Type B pancreatic cell (in vitro differentiated cells): ENCODE measurements at regions not wholly inside any gene's neighbourhood (a gene's known extent, or its start where the extent isn't known, plus 50 kb on each side); places are given as distances from the start of the nearest gene placed in this dataset.

Source experiments
- DNase-seq: peaks from one replicate; pipeline ENCODE4 v3.0.0; 2021; ENCODE audit warnings: mixed read lengths; ENCODE audit not compliant: unreplicated experiment; ENCODE audit errors: extremely low spot score
- H3K27ac Mint-ChIP-seq: 2 replicates; pipeline ENCODE4 v1.8.0; 2021; ENCODE audit warnings: mild to moderate bottlenecking, mixed read lengths
- H3K27me3 Mint-ChIP-seq: 2 replicates; pipeline ENCODE4 v1.8.0; 2021; ENCODE audit warnings: mixed read lengths
- H3K36me3 Mint-ChIP-seq: 2 replicates; pipeline ENCODE4 v1.8.0; 2021; ENCODE audit warnings: mixed read lengths
- H3K4me1 Mint-ChIP-seq: one replicate; pipeline ENCODE4 v1.8.0; 2021; ENCODE audit warnings: mixed read lengths; ENCODE audit not compliant: unreplicated experiment
- H3K4me3 Mint-ChIP-seq: 2 replicates; pipeline ENCODE4 v1.8.0; 2021; ENCODE audit warnings: mild to moderate bottlenecking, mixed read lengths
- H3K9me3 Mint-ChIP-seq: 2 replicates; pipeline ENCODE4 v1.8.0; 2021; ENCODE audit warnings: mixed read lengths
- TF ChIP-seq, protein P1 (sequence below): fragments of 200-600 bp; sonication (generic); conservative IDR thresholded peaks from 2 replicates; pipeline ENCODE4 v1.5.0; 2021; ENCODE audit warnings: antibody characterized with exemption, mild to moderate bottlenecking

- peaks cover 32% of the 10 kb centered on the region for H3K4me1 Mint-ChIP-seq
- no peaks in the 10 kb centered on the region for H3K9me3 Mint-ChIP-seq
- no peak overlapping the region for H3K27ac Mint-ChIP-seq
- peaks cover 18% of the 10 kb centered on the region for H3K27me3 Mint-ChIP-seq
- TF ChIP-seq, protein P1, sequence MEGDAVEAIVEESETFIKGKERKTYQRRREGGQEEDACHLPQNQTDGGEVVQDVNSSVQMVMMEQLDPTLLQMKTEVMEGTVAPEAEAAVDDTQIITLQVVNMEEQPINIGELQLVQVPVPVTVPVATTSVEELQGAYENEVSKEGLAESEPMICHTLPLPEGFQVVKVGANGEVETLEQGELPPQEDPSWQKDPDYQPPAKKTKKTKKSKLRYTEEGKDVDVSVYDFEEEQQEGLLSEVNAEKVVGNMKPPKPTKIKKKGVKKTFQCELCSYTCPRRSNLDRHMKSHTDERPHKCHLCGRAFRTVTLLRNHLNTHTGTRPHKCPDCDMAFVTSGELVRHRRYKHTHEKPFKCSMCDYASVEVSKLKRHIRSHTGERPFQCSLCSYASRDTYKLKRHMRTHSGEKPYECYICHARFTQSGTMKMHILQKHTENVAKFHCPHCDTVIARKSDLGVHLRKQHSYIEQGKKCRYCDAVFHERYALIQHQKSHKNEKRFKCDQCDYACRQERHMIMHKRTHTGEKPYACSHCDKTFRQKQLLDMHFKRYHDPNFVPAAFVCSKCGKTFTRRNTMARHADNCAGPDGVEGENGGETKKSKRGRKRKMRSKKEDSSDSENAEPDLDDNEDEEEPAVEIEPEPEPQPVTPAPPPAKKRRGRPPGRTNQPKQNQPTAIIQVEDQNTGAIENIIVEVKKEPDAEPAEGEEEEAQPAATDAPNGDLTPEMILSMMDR = no peak
- H3K4me3 Mint-ChIP-seq = no peak overlapping the region
- DNase-seq = no peak
- no peaks in the 10 kb centered on the region for H3K36me3 Mint-ChIP-seq
These were observed 126.4 kb upstream of the DLX2 start for GRCh38 chr2:172229125-172229524.

DNA sequence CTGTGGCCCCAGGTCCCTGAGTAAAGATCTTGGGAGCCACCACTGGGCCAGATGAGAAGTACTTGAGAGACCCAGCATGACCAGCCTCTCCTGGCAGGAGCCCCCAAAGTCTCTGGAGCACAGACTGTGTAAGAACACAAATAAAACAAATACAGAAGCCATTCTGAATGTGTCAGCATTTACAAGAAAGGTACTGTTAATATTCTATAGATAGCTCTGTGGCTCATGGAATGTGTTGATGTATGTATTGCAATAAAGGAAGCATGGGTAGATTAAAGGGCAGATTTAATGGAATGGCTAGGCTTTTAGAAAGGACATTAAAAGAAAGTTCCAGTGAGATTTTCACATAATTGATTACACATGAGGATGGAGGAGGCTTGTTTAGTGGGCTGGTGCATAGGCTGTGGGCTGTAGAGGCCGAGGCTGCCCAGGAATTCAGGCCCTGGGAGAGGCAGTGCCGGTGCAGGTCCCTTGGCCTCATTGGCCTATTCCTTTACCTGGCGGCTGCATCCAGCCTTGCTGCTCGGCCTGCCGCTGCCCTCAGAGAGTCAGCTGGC lies 127.7 kb upstream of the DLX2 start:
- Mint-ChIP-seq H3K36me3 (no peaks in the 10 kb centered on the region), H3K4me3 (no peak overlapping the region), H3K27ac (peak overlapping the region; percentile 29), H3K9me3 (no peaks in the 10 kb centered on the region), H3K4me1 (peaks cover 45% of the 10 kb centered on the region), H3K27me3 (peaks cover 31% of the 10 kb centered on the region)
- DNase-seq = no peak
- TF ChIP-seq, protein P1 = no peak

GRCh38 chr2:172230889-172231401 lies 128.2 kb upstream of the DLX2 start:
- H3K9me3 Mint-ChIP-seq = no peaks in the 10 kb centered on the region
- H3K4me1 Mint-ChIP-seq = peaks cover 45% of the 10 kb centered on the region
- peak overlapping the region; percentile 29 for H3K27ac Mint-ChIP-seq
- H3K4me3 Mint-ChIP-seq = no peak overlapping the region
- DNase-seq = peak; percentile 63
- H3K36me3 Mint-ChIP-seq = no peaks in the 10 kb centered on the region
- TF ChIP-seq, protein P1 = no peak
- H3K27me3 Mint-ChIP-seq = peaks cover 37% of the 10 kb centered on the region

DNA sequence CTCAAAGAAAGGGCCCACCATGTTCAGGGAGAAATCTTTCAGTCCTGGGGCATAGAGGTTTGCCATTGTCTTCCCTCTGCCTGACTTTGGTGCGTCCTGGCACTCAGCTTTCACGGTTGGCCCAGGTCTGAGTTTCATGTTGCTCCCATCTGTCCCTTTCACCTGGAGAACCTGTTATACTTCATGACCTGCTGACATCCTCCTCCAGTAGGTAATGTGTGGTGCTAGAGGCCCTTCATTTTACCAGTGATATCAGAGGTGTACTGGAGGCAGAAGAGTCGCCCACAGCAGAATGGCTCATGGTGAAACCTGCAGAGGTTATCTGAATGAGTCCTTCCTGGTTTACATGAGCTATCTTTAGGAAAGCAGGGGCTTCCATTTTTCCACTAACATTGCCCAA lies 128.8 kb upstream of the DLX2 start:
- H3K4me1 Mint-ChIP-seq = peaks cover 45% of the 10 kb centered on the region
- TF ChIP-seq, protein P1 = no peak
- H3K27me3 Mint-ChIP-seq = peaks cover 42% of the 10 kb centered on the region
- no peaks in the 10 kb centered on the region for H3K36me3 Mint-ChIP-seq
- no peaks in the 10 kb centered on the region for H3K9me3 Mint-ChIP-seq
- peak overlapping the region; percentile 13 for H3K27ac Mint-ChIP-seq
- no peak overlapping the region for H3K4me3 Mint-ChIP-seq
- DNase-seq = no peak

DNA sequence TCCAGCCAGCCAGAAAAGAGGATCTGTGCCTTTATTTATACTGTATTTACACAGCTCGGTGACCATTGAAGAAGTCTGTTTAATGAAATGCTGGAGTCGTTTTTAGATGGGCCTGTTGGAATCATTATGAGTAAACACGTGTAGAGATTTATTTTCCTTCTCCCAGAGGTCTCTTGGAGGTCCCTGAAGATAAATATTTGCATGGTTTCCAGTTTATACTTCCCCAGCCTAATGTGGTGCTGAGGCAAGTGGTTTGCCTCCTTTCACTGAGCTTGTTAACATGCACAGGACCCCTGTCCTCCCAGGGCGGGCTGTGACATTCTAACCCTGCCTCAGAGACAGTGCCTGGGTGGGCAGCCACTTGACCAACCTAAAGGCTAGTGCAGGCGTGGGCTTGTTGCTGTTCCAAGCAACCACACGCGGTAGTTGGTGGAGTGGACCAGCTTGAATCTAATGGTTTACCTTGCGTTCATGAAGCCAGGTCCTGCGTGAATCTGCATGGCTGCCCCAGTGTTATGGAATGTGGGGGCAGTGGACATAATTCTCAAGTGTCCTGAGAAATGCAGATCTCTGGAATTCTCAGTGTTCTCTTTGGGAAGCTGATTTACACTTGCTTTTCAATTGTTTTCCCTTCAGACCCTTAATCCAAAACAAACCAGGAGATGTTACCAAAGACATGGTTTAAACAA lies 130.2 kb upstream of the DLX2 start:
- no peak for DNase-seq
- peaks cover 45% of the 10 kb centered on the region for H3K4me1 Mint-ChIP-seq
- H3K27me3 Mint-ChIP-seq = peaks cover 49% of the 10 kb centered on the region

More for the DNA sequence above, 130.2 kb upstream of the DLX2 start:
- Mint-ChIP-seq H3K4me3 (peak overlapping the region; percentile 25), H3K9me3 (no peaks in the 10 kb centered on the region), H3K36me3 (no peaks in the 10 kb centered on the region), H3K27ac (no peak overlapping the region)
- TF ChIP-seq, protein P1 = no peak
